ENCODE measurements at regions not wholly inside any gene's neighbourhood (a gene's known extent, or its start where the extent isn't known, plus 50 kb on each side); places are given as distances from the start of the nearest gene placed in this dataset.
"Not testable (repeated sequence)": the region's sequence is repeated elsewhere in the genome, so short reads cannot be mapped to it uniquely, and the experiment has no call there.

DNA sequence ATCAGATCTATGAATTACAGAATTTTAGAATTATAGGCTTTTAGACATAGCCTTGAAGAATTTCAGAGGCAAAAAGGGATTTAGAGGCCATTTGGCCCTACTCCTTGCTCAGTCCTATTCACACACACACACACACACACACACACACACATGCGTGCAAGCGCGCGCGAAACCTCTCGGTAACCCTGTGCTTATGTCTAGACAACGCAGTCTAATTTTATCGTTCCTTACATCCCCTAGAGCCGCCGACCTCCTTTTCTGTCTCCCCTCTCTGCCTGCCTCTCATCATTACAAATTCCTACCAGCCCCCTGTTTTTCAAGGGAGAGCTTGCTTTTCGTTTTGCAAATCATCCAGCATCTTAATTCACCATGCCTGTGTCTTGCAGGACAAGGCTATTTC, 252.1 kb downstream of the FOXD2 start:
- TF ChIP-seq, protein P1, sequence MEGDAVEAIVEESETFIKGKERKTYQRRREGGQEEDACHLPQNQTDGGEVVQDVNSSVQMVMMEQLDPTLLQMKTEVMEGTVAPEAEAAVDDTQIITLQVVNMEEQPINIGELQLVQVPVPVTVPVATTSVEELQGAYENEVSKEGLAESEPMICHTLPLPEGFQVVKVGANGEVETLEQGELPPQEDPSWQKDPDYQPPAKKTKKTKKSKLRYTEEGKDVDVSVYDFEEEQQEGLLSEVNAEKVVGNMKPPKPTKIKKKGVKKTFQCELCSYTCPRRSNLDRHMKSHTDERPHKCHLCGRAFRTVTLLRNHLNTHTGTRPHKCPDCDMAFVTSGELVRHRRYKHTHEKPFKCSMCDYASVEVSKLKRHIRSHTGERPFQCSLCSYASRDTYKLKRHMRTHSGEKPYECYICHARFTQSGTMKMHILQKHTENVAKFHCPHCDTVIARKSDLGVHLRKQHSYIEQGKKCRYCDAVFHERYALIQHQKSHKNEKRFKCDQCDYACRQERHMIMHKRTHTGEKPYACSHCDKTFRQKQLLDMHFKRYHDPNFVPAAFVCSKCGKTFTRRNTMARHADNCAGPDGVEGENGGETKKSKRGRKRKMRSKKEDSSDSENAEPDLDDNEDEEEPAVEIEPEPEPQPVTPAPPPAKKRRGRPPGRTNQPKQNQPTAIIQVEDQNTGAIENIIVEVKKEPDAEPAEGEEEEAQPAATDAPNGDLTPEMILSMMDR (IDR thresholded peaks at IDR 0.05): no peak
- H3K36me3 Mint-ChIP-seq (ENCODE audit: unreplicated experiment): no peaks in the 10 kb centered on the region
- DNase-seq (ENCODE audit: extremely low spot score, unreplicated experiment): peak; percentile 40
- H3K27ac Mint-ChIP-seq (ENCODE audit: unreplicated experiment): no peak overlapping the region
- no peaks in the 10 kb centered on the region for H3K9me3 Mint-ChIP-seq (ENCODE audit: unreplicated experiment)
- peaks cover 30% of the 10 kb centered on the region for H3K27me3 Mint-ChIP-seq (ENCODE audit: unreplicated experiment)
- no peak overlapping the region for H3K4me3 Mint-ChIP-seq (ENCODE audit: unreplicated experiment)
- peaks cover 18% of the 10 kb centered on the region for H3K4me1 Mint-ChIP-seq (ENCODE audit: unreplicated experiment)

DNA sequence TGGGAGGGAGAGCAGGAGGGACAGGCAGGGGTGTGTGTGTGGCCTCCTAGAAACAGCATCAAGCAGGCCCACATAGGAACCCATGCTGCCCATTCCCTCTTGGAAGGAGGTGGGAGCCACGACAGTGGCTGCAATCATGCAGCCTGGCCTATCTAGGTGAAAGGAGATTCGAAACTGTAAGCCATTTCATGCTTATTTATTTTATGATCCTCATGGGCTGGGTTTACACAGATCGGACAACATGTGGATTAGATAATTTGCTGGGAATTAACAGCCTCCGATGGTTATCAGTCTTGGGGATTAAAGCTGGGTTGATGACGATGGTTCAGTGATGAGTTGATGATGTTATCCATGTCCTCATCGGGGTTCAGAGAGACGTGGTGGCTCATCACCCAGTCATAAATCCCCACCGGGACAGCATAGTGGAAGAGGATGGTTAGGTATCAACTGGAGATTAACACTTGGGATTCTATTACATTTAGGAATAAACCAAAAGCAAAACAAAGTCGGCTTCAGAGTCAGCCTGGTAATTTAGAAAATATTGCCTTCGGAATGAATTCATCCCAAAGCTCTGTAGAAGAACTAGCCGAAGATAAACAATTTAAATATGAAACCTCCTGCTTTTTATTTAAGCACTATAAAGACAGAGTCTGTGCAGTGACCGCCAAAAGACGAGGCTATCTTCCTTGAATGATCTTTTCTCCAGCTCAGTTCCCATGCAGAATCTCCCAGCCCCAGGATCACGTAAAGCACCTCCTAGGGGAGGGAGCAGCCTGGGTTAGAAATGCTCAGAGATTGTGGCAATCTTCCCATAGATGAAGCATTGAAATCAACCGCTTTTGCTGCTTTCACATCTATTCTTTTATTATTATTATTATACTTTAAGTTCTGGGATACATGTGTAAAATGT, 252.8 kb downstream of the FOXD2 start:
- no peaks in the 10 kb centered on the region for H3K9me3 Mint-ChIP-seq (ENCODE audit: unreplicated experiment)
- no peak overlapping the region for H3K4me3 Mint-ChIP-seq (ENCODE audit: unreplicated experiment)
- peaks cover 12% of the 10 kb centered on the region for H3K4me1 Mint-ChIP-seq (ENCODE audit: unreplicated experiment)
- DNase-seq (ENCODE audit: extremely low spot score, unreplicated experiment): peak; percentile 25
- no peaks in the 10 kb centered on the region for H3K36me3 Mint-ChIP-seq (ENCODE audit: unreplicated experiment)
- peaks cover 30% of the 10 kb centered on the region for H3K27me3 Mint-ChIP-seq (ENCODE audit: unreplicated experiment)
- no peak overlapping the region for H3K27ac Mint-ChIP-seq (ENCODE audit: unreplicated experiment)
- TF ChIP-seq, protein P1 (IDR thresholded peaks at IDR 0.05): no peak

DNA sequence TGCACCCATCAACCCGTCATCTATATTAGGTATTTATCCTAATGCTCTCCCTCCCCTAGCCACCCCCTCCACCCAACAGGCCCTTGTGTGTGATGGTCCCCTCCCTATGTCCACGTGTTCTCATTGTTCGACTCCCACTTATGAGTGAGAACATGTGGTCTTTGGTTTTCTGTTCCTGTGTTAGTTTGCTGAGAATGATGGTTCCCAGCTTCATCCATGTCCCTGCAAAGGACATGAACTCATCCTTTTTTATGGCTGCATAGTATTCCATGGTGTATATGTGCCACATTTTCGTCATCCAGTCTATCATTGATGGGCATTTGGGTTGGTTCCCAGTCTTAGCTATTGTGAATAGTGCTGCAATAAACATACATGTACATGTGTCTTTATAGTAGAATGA, 253.4 kb downstream of the FOXD2 start:
- Mint-ChIP-seq H3K4me1 (ENCODE audit: unreplicated experiment) (peaks cover 12% of the 10 kb centered on the region), H3K27me3 (ENCODE audit: unreplicated experiment) (peaks cover 30% of the 10 kb centered on the region)
- not testable (repeated sequence) for H3K4me3 Mint-ChIP-seq (ENCODE audit: unreplicated experiment); H3K27ac Mint-ChIP-seq (ENCODE audit: unreplicated experiment); DNase-seq (ENCODE audit: extremely low spot score, unreplicated experiment); H3K9me3 Mint-ChIP-seq (ENCODE audit: unreplicated experiment); H3K36me3 Mint-ChIP-seq (ENCODE audit: unreplicated experiment)

DNA sequence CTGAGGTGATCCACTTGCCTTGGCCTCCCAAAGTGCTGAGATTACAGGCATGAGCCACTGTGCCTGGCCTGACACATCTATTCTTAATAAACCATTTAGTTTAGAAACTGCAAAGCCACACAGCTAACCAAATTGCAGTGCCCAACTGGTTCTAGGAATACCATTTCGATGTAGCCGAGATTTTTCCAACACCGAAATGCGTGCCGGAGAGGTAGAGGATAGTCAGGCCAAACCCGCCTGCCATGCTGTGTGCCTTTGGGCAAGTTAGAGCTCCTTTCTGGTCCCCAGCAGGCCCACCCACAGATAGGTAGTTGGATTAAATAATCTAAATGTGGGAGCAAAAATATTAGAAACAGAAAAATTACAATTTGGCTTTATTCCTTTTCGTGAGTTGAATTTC, 254.4 kb downstream of the FOXD2 start:
- peaks cover 3% of the 10 kb centered on the region for H3K4me1 Mint-ChIP-seq (ENCODE audit: unreplicated experiment)

DNA sequence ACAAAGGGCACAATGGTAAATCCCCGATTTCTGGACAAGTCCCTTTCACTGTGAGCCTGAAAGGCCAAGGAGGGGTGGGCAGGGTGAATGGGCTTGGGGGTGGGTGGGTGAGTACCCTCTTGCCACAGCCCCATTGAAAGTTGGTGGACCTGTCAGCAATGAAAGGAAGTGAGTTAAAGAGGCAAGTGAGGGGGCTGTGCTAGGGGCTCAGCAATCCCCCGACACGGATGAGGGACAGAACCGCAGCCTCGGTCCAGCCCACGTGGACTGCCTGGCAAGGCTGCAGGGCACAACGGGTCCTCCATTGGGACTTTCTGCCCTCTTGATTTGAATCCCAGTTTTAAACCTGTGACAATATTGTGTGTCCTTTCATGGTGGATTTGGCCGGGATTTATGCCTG, 255.3 kb downstream of the FOXD2 start:
- H3K4me1 Mint-ChIP-seq (ENCODE audit: unreplicated experiment): no peaks in the 10 kb centered on the region
- peaks cover 17% of the 10 kb centered on the region for H3K27me3 Mint-ChIP-seq (ENCODE audit: unreplicated experiment)
- no peaks in the 10 kb centered on the region for H3K9me3 Mint-ChIP-seq (ENCODE audit: unreplicated experiment)
- H3K4me3 Mint-ChIP-seq (ENCODE audit: unreplicated experiment): no peak overlapping the region
- no peaks in the 10 kb centered on the region for H3K36me3 Mint-ChIP-seq (ENCODE audit: unreplicated experiment)
- peak; percentile 56 for DNase-seq (ENCODE audit: extremely low spot score, unreplicated experiment)
- TF ChIP-seq, protein P1 (IDR thresholded peaks at IDR 0.05): no peak
- H3K27ac Mint-ChIP-seq (ENCODE audit: unreplicated experiment): no peak overlapping the region

More for the DNA sequence above, 254.4 kb downstream of the FOXD2 start:
- no peak overlapping the region for H3K4me3 Mint-ChIP-seq (ENCODE audit: unreplicated experiment)
- peak; percentile 51 for DNase-seq (ENCODE audit: extremely low spot score, unreplicated experiment)
- H3K9me3 Mint-ChIP-seq (ENCODE audit: unreplicated experiment): no peaks in the 10 kb centered on the region
- TF ChIP-seq, protein P1 (IDR thresholded peaks at IDR 0.05): no peak
- no peak overlapping the region for H3K27ac Mint-ChIP-seq (ENCODE audit: unreplicated experiment)
- no peaks in the 10 kb centered on the region for H3K36me3 Mint-ChIP-seq (ENCODE audit: unreplicated experiment)
- peaks cover 25% of the 10 kb centered on the region for H3K27me3 Mint-ChIP-seq (ENCODE audit: unreplicated experiment)
